MM.1S (cell line): ENCODE measurements at regions not wholly inside any gene's neighbourhood (a gene's known extent, or its start where the extent isn't known, plus 50 kb on each side); places are given as distances from the start of the nearest gene placed in this dataset.

ENCODE experiments used
- DNase-seq: peaks from one replicate; pipeline ENCODE4 v3.0.0-alpha.2; 2015
- H2AFZ ChIP-seq: fragments of 300-600 bp; sonication (generic); 2 replicates; pipeline ENCODE4 v1.6.0; 2016; ENCODE audit warnings: antibody characterized with exemption, low read length
- H3F3A ChIP-seq: fragments of 300-600 bp; sonication (generic); 2 replicates; pipeline ENCODE4 v1.6.1; 2016; ENCODE audit warnings: mild to moderate bottlenecking, antibody characterized with exemption, low read length, moderate library complexity, mixed read lengths; ENCODE audit not compliant: insufficient read depth
- H3K27ac ChIP-seq: fragments of 300-600 bp; sonication (generic); 2 replicates; pipeline ENCODE4 v1.5.1; 2016; ENCODE audit warnings: mild to moderate bottlenecking, low read length
- H3K27me3 ChIP-seq: fragments of 300-600 bp; sonication (generic); replicated peaks from 2 replicates; pipeline ENCODE4 v1.6.0; 2016; ENCODE audit warnings: low read length; ENCODE audit not compliant: insufficient read depth
- H3K36me3 ChIP-seq: fragments of 300-600 bp; sonication (generic); replicated peaks from 2 replicates; pipeline ENCODE4 v1.6.1; 2016; ENCODE audit warnings: mild to moderate bottlenecking, low read length, mixed read lengths; ENCODE audit not compliant: insufficient read depth
- H3K4me1 ChIP-seq: fragments of 300-600 bp; sonication (generic); 2 replicates; pipeline ENCODE4 v1.6.1; 2016; ENCODE audit warnings: low read length, mixed read lengths
- H3K4me2 ChIP-seq: fragments of 300-600 bp; sonication (generic); 2 replicates; pipeline ENCODE4 v1.6.0; 2016; ENCODE audit warnings: low read depth, low read length
- H3K4me3 ChIP-seq: fragments of 300-600 bp; sonication (generic); 2 replicates; pipeline ENCODE4 v1.5.1; 2016; ENCODE audit warnings: low read length, mixed read lengths
- H3K79me2 ChIP-seq: fragments of 300-600 bp; sonication (generic); 2 replicates; pipeline ENCODE4 v1.6.1; 2016; ENCODE audit warnings: mixed run types, low read length, mixed read lengths
- H3K9ac ChIP-seq: fragments of 300-600 bp; sonication (generic); 2 replicates; pipeline ENCODE4 v1.6.1; 2016; ENCODE audit warnings: low read length, mixed read lengths
- H3K9me2 ChIP-seq: fragments of 300-600 bp; sonication (generic); replicated peaks from 2 replicates; pipeline ENCODE4 v1.6.1; 2016; ENCODE audit warnings: mild to moderate bottlenecking, low read length, mixed read lengths; ENCODE audit not compliant: insufficient read depth
- H3K9me3 ChIP-seq: fragments of 300-600 bp; sonication (generic); replicated peaks from 2 replicates; pipeline ENCODE4 v1.6.1; 2016; ENCODE audit warnings: mild to moderate bottlenecking, low read length, mixed read lengths; ENCODE audit not compliant: insufficient read depth
- H4K20me1 ChIP-seq: fragments of 300-600 bp; sonication (generic); 2 replicates; pipeline ENCODE4 v1.6.1; 2016; ENCODE audit warnings: mild to moderate bottlenecking, low read length, moderate library complexity, mixed read lengths; ENCODE audit not compliant: insufficient read depth
- EZH2 ChIP-seq: fragments of 300-600 bp; sonication (generic); optimal IDR thresholded peaks from 2 replicates; pipeline ENCODE3; 2017; ENCODE audit warnings: low read depth, mild to moderate bottlenecking, antibody characterized with exemption, low read length, mixed read lengths
- EZH2phosphoT487 ChIP-seq: fragments of 300-600 bp; sonication (generic); IDR thresholded peaks from 2 replicates; pipeline ENCODE4 v1.6.1; 2018; ENCODE audit warnings: antibody characterized with exemption, low read length
- TF ChIP-seq, protein P1 (sequence below): fragments of 300-600 bp; sonication (generic); IDR thresholded peaks from 2 replicates; pipeline ENCODE4 v1.5.1; 2016; ENCODE audit warnings: antibody characterized with exemption, low read length, mixed read lengths

DNA sequence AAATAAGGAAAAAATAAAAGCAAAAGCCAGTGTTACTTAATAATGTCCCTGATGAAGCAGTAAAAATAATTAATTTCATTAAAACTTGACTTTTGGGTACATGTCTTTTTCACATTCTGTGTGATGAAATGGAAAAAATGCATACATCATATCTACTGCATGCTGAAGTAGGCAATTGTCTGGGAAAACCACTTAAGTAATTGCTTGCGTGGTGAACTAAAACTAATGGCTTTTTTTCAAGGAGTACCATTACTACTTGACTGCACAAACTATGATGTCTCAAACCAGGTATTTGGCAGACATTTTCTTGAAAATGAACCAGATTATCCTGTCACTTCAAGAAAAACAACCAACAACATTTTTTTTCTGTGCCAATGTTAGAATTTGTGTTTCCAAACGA, 91.3 kb upstream of the AKIRIN2 start:
- Histone ChIP-seq H3K9me3 (no peaks in the 10 kb centered on the region), H3K27ac (no peak overlapping the region), H3K4me3 (no peak overlapping the region), H3K9ac (no peak overlapping the region), H3K27me3 (no peaks in the 10 kb centered on the region), H4K20me1 (no peaks in the 10 kb centered on the region), H3F3A (no peaks in the 10 kb centered on the region), H3K4me2 (no peak overlapping the region), H3K9me2 (no peaks in the 10 kb centered on the region), H2AFZ (no peak overlapping the region), H3K79me2 (no peaks in the 10 kb centered on the region), H3K36me3 (no peaks in the 10 kb centered on the region), H3K4me1 (no peaks in the 10 kb centered on the region)
- TF ChIP-seq EZH2 (no peak), EZH2phosphoT487 (no peak)
- no peak for DNase-seq

GRCh38 chr6:87791982-87792381, 89.9 kb upstream of the AKIRIN2 start:
- Histone ChIP-seq H3K4me3 (no peak overlapping the region), H3K4me2 (no peak overlapping the region), H3K9ac (no peak overlapping the region), H3K9me3 (no peaks in the 10 kb centered on the region), H4K20me1 (no peaks in the 10 kb centered on the region), H3K4me1 (no peaks in the 10 kb centered on the region), H3K9me2 (no peaks in the 10 kb centered on the region), H3K79me2 (no peaks in the 10 kb centered on the region), H3K27me3 (no peaks in the 10 kb centered on the region), H3F3A (no peaks in the 10 kb centered on the region), H3K36me3 (no peaks in the 10 kb centered on the region), H3K27ac (no peak overlapping the region), H2AFZ (no peak overlapping the region)
- no peak for TF ChIP-seq EZH2
- TF ChIP-seq, protein P1, sequence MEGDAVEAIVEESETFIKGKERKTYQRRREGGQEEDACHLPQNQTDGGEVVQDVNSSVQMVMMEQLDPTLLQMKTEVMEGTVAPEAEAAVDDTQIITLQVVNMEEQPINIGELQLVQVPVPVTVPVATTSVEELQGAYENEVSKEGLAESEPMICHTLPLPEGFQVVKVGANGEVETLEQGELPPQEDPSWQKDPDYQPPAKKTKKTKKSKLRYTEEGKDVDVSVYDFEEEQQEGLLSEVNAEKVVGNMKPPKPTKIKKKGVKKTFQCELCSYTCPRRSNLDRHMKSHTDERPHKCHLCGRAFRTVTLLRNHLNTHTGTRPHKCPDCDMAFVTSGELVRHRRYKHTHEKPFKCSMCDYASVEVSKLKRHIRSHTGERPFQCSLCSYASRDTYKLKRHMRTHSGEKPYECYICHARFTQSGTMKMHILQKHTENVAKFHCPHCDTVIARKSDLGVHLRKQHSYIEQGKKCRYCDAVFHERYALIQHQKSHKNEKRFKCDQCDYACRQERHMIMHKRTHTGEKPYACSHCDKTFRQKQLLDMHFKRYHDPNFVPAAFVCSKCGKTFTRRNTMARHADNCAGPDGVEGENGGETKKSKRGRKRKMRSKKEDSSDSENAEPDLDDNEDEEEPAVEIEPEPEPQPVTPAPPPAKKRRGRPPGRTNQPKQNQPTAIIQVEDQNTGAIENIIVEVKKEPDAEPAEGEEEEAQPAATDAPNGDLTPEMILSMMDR = no peak
- no peak for TF ChIP-seq EZH2phosphoT487
- no peak for DNase-seq

GRCh38 chr6:87791485-87791884, 89.5 kb upstream of the AKIRIN2 start:
- Histone ChIP-seq H3K79me2 (no peaks in the 10 kb centered on the region), H4K20me1 (no peaks in the 10 kb centered on the region), H3K4me2 (no peak overlapping the region), H3K27me3 (no peaks in the 10 kb centered on the region), H3K4me1 (no peaks in the 10 kb centered on the region), H3F3A (no peaks in the 10 kb centered on the region), H3K36me3 (no peaks in the 10 kb centered on the region), H3K4me3 (no peak overlapping the region), H3K9me2 (no peaks in the 10 kb centered on the region), H3K27ac (no peak overlapping the region), H3K9ac (no peak overlapping the region), H2AFZ (no peak overlapping the region), H3K9me3 (no peaks in the 10 kb centered on the region)
- no peak for DNase-seq
- TF ChIP-seq EZH2phosphoT487 (no peak), EZH2 (no peak)
- TF ChIP-seq, protein P1 = no peak

- no peak overlapping the region for H3K27ac ChIP-seq
Observed at GRCh38 chr6:87791029-87791428, 89.0 kb upstream of the AKIRIN2 start.

More at GRCh38 chr6:87791029-87791428, 89.0 kb upstream of the AKIRIN2 start:
- H2AFZ ChIP-seq = no peak overlapping the region
- no peaks in the 10 kb centered on the region for H3K36me3 ChIP-seq
- no peaks in the 10 kb centered on the region for H3F3A ChIP-seq
- no peak overlapping the region for H3K4me3 ChIP-seq
- no peaks in the 10 kb centered on the region for H3K27me3 ChIP-seq
- H3K79me2 ChIP-seq = no peaks in the 10 kb centered on the region
- no peak overlapping the region for H3K9ac ChIP-seq
- H3K4me1 ChIP-seq = no peaks in the 10 kb centered on the region
- TF ChIP-seq EZH2phosphoT487 (no peak), EZH2 (no peak)
- TF ChIP-seq, protein P1 = no peak
- H3K9me3 ChIP-seq = no peaks in the 10 kb centered on the region
- no peaks in the 10 kb centered on the region for H4K20me1 ChIP-seq
- DNase-seq = no peak
- no peaks in the 10 kb centered on the region for H3K9me2 ChIP-seq
- no peak overlapping the region for H3K4me2 ChIP-seq
